ENCODE measurements at regions not wholly inside any gene's neighbourhood (a gene's known extent, or its start where the extent isn't known, plus 50 kb on each side); places are given as distances from the start of the nearest gene placed in this dataset.

DNA sequence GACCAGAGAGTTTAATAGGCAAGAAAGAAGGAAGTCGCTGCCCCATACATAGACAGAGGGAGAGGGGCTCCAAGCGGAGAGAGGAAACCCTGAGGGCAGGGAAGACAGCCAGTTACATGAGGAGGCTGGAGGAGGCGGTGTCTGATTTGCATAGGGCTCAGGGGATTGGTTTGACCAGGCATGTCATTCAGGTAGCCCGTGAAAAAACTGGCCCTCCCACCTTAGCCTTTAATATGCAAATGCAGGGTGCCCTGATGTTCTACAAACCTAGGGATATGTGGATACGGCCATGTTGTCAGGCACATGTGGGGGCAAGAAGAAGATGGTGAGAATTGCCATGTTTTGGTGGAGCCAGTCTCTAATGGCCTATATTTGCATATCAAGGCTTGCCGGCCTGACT, 1461.6 kb downstream of the PCDH9 start:
- Histone ChIP-seq H3K9ac (ENCODE audit: low read depth, low read length) (no peak overlapping the region), H3K4me3 (ENCODE audit: low read depth, low read length) (no peak overlapping the region), H3K9me3 (ENCODE audit: control insufficient read depth, insufficient read depth, low read length) (peaks cover 11% of the 10 kb centered on the region), H3K27me3 (ENCODE audit: control insufficient read depth, insufficient read depth, low read length) (no peaks in the 10 kb centered on the region), H3K27ac (ENCODE audit: low read depth, low read length) (no peak overlapping the region), H3K36me3 (ENCODE audit: control insufficient read depth, insufficient read depth, low read length) (no peaks in the 10 kb centered on the region), H3K4me1 (ENCODE audit: control insufficient read depth, insufficient read depth, low read length) (peaks cover 2% of the 10 kb centered on the region; the same call in 1 of the 2 replicates)

DNA sequence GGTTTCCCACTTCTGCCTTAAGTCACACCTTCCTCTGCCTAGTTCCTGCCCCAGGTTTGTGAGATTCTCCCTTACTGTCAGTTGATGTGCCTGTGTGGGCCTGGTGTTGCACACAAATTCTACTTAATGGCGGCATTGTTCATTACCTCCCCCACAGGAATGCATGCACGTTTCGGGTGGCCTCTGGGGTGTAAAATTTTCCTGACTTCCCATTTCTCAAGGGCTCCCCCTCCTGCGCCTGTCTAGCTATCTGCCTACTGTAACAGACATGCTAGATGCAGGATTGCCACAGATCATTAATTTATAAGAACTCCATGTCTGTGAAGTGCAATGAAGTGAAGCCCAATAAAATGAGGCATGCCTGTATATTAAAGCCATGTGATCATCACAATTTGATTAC, 1466.3 kb downstream of the PCDH9 start:
- Histone ChIP-seq H3K4me3 (ENCODE audit: low read depth, low read length) (no peak overlapping the region), H3K36me3 (ENCODE audit: control insufficient read depth, insufficient read depth, low read length) (no peaks in the 10 kb centered on the region), H3K9ac (ENCODE audit: low read depth, low read length) (no peak overlapping the region), H3K4me1 (ENCODE audit: control insufficient read depth, insufficient read depth, low read length) (no peaks in the 10 kb centered on the region), H3K27me3 (ENCODE audit: control insufficient read depth, insufficient read depth, low read length) (no peaks in the 10 kb centered on the region), H3K9me3 (ENCODE audit: control insufficient read depth, insufficient read depth, low read length) (no peaks in the 10 kb centered on the region), H3K27ac (ENCODE audit: low read depth, low read length) (no peak overlapping the region)

DNA sequence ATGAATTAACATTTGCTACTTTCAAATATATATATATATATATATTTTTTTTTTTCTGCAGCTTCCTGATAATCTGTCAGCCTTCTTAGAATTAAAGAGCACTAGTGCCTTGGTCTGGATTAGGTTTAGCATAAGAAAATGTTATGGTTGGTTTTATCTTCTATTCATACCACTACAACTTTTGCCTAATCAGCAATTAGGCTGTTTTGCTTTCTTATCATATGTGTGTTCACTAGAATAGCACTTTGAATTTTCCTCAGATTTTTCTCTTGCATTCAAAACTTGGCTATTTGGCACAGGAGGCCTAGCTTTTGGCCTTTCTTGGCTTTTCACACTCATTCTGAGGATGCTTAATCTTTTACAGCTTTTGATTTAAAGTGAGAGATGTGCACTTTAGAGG, 1468.1 kb downstream of the PCDH9 start:
- H3K4me1 ChIP-seq (ENCODE audit: control insufficient read depth, insufficient read depth, low read length), result no peaks in the 10 kb centered on the region

DNA sequence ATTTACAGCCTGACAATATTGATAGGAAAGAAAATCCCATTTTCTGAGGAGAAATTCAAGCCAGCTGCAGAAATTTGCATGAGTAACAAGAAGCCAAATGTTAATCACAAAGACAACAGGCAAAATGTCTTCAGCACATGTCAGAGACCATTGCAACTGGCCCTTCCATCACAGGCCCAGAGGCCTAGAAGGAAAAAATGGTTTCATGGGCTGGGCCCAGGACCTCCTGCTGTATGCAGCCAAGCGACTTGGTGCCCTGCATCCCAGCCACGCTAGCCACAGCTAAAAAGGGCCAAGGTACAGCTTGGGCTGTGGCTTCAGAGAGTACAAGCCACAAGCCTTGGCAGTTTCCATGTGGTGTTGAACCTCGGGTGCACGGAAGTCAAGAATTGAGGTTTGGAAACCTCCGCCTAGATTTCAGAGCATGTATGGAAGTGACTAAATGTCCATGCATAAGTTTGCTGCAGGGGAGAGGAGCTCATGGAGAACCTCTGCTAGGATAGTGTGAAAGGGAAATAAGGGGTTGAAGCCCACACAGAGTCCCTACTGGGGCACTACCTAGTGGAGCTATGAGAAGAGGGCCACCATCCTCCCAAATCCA, 1474.0 kb downstream of the PCDH9 start:
- Histone ChIP-seq H3K36me3 (ENCODE audit: control insufficient read depth, insufficient read depth, low read length) (no peaks in the 10 kb centered on the region), H3K4me3 (ENCODE audit: low read depth, low read length) (no peak overlapping the region), H3K27me3 (ENCODE audit: control insufficient read depth, insufficient read depth, low read length) (no peaks in the 10 kb centered on the region), H3K4me1 (ENCODE audit: control insufficient read depth, insufficient read depth, low read length) (no peaks in the 10 kb centered on the region), H3K27ac (ENCODE audit: low read depth, low read length) (no peak overlapping the region), H3K9me3 (ENCODE audit: control insufficient read depth, insufficient read depth, low read length) (peaks cover 18% of the 10 kb centered on the region), H3K9ac (ENCODE audit: low read depth, low read length) (no peak overlapping the region)

More for the DNA sequence above, 1468.1 kb downstream of the PCDH9 start:
- Histone ChIP-seq H3K9me3 (ENCODE audit: control insufficient read depth, insufficient read depth, low read length) (no peaks in the 10 kb centered on the region), H3K27me3 (ENCODE audit: control insufficient read depth, insufficient read depth, low read length) (no peaks in the 10 kb centered on the region), H3K36me3 (ENCODE audit: control insufficient read depth, insufficient read depth, low read length) (no peaks in the 10 kb centered on the region), H3K9ac (ENCODE audit: low read depth, low read length) (no peak overlapping the region), H3K27ac (ENCODE audit: low read depth, low read length) (no peak overlapping the region), H3K4me3 (ENCODE audit: low read depth, low read length) (no peak overlapping the region)

DNA sequence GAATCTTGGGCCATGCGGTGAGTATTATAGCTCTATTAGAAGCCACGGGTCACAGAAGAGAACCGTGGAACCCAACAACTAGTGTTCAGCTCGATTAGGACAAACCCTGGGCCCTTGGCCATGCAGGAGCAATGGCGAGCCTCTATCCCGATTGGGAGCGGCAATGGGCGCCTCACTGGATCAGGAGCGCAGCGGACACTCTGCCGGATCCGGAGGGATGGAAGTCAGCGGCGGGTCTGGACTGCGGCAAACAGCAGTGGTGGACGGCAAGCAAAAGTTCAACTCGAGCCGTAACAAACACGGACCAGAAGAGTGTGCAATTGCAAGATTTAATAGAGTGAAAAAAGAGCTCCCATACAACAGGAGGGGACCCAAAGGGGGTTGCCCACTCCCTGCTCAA, 1481.9 kb downstream of the PCDH9 start:
- H3K9me3 ChIP-seq (ENCODE audit: control insufficient read depth, insufficient read depth, low read length), result no peaks in the 10 kb centered on the region
- no peak overlapping the region for H3K4me3 ChIP-seq (ENCODE audit: low read depth, low read length)
- H3K4me1 ChIP-seq (ENCODE audit: control insufficient read depth, insufficient read depth, low read length), result no peaks in the 10 kb centered on the region
- H3K36me3 ChIP-seq (ENCODE audit: control insufficient read depth, insufficient read depth, low read length), result no peaks in the 10 kb centered on the region
- no peak overlapping the region for H3K27ac ChIP-seq (ENCODE audit: low read depth, low read length)
- H3K27me3 ChIP-seq (ENCODE audit: control insufficient read depth, insufficient read depth, low read length), result no peaks in the 10 kb centered on the region
- H3K9ac ChIP-seq (ENCODE audit: low read depth, low read length), result no peak overlapping the region

DNA sequence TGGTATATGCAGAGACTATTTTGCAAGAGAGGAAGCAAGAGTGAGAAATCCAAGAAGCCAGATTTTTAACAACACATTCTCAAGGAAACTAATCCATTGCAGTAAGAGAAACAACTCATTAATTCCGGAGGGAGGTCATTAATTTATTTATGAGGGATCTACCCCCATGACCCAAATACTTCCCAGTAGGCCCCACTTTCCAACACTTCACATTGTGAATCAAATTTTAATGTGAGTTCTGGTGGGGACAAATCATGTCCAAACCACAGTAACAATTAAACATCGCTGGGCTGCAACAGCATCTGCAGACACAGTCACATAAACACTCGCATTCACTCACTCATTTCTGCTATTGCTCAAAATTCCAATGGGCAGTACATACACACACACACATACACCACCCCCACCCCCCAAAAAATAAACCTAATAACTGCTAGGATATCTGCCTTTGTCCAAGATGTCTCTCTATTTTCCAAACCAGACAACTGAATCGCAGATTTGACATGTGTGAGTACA, 1483.7 kb downstream of the PCDH9 start:
- Histone ChIP-seq H3K9me3 (ENCODE audit: control insufficient read depth, insufficient read depth, low read length) (no peaks in the 10 kb centered on the region), H3K4me3 (ENCODE audit: low read depth, low read length) (no peak overlapping the region), H3K27ac (ENCODE audit: low read depth, low read length) (no peak overlapping the region), H3K36me3 (ENCODE audit: control insufficient read depth, insufficient read depth, low read length) (no peaks in the 10 kb centered on the region), H3K27me3 (ENCODE audit: control insufficient read depth, insufficient read depth, low read length) (no peaks in the 10 kb centered on the region), H3K4me1 (ENCODE audit: control insufficient read depth, insufficient read depth, low read length) (no peaks in the 10 kb centered on the region), H3K9ac (ENCODE audit: low read depth, low read length) (no peak overlapping the region)

DNA sequence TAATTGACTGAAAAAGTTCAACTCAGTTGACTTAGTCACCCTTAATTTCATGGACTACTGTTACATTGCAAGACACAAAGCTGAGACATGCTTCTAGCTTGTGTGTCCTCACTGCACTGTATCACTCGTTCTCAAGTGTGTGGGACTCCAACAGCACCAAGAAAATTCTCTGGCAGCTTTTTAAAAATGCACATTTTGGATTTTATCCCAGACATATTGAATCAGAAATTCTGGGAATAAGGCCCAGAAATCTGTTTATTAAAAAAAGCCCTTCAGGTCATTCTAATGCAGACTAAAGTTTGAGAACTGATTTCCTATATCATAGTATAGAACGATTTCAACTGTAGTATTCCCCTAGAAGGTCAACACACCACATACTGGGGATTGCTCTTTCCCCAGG, 1485.3 kb downstream of the PCDH9 start:
- H3K27ac ChIP-seq (ENCODE audit: low read depth, low read length), result no peak overlapping the region
- no peaks in the 10 kb centered on the region for H3K27me3 ChIP-seq (ENCODE audit: control insufficient read depth, insufficient read depth, low read length)
- H3K4me1 ChIP-seq (ENCODE audit: control insufficient read depth, insufficient read depth, low read length), result no peaks in the 10 kb centered on the region
- H3K4me3 ChIP-seq (ENCODE audit: low read depth, low read length), result no peak overlapping the region
- no peak overlapping the region for H3K9ac ChIP-seq (ENCODE audit: low read depth, low read length)
- no peaks in the 10 kb centered on the region for H3K36me3 ChIP-seq (ENCODE audit: control insufficient read depth, insufficient read depth, low read length)
- H3K9me3 ChIP-seq (ENCODE audit: control insufficient read depth, insufficient read depth, low read length), result no peaks in the 10 kb centered on the region

DNA sequence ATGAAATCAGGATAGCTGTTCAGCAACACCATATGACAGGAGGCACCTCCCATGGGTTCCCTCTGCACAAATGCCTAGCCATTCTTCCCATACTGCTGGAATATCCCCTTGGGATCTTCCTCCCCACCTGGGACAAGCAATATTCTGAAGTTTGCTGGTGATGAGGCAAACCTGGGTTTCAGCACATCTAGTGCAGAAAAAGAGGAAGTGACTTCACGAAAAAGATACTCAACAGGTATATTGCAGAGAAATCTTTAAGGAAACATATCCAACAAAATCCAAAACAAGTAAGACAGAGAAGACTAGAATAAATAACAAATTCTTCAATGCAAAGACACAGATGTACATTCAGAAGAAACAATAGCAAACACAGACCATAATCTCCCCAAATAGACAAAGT, 1497.0 kb downstream of the PCDH9 start:
- no peaks in the 10 kb centered on the region for H3K9me3 ChIP-seq (ENCODE audit: control insufficient read depth, insufficient read depth, low read length)
- H3K36me3 ChIP-seq (ENCODE audit: control insufficient read depth, insufficient read depth, low read length), result no peaks in the 10 kb centered on the region
- no peak overlapping the region for H3K4me3 ChIP-seq (ENCODE audit: low read depth, low read length)
- no peaks in the 10 kb centered on the region for H3K4me1 ChIP-seq (ENCODE audit: control insufficient read depth, insufficient read depth, low read length)
- H3K27ac ChIP-seq (ENCODE audit: low read depth, low read length), result no peak overlapping the region
- no peaks in the 10 kb centered on the region for H3K27me3 ChIP-seq (ENCODE audit: control insufficient read depth, insufficient read depth, low read length)
- H3K9ac ChIP-seq (ENCODE audit: low read depth, low read length), result no peak overlapping the region

DNA sequence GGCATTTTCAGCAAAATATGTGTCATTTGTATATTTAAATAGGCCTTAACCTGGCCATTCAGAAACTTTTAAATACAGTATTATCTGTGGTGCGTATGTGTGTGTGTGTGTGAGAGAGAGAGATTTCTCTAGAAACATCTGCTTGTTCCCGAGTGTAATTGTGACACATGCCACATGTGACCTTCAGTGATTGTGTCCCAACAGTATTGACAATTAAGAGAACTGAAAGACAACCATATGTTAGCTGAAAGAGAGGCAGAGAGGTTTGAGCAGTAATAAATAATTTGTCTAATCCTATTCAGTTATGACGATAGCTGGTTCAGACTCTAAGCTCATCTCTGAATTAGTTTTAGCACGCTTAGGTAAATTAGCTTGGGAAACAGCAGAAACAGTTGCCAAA, 1503.1 kb downstream of the PCDH9 start:
- Histone ChIP-seq H3K27me3 (ENCODE audit: control insufficient read depth, insufficient read depth, low read length) (no peaks in the 10 kb centered on the region), H3K27ac (ENCODE audit: low read depth, low read length) (no peak overlapping the region), H3K4me3 (ENCODE audit: low read depth, low read length) (no peak overlapping the region), H3K36me3 (ENCODE audit: control insufficient read depth, insufficient read depth, low read length) (no peaks in the 10 kb centered on the region), H3K9me3 (ENCODE audit: control insufficient read depth, insufficient read depth, low read length) (no peaks in the 10 kb centered on the region), H3K4me1 (ENCODE audit: control insufficient read depth, insufficient read depth, low read length) (no peaks in the 10 kb centered on the region), H3K9ac (ENCODE audit: low read depth, low read length) (no peak overlapping the region)

DNA sequence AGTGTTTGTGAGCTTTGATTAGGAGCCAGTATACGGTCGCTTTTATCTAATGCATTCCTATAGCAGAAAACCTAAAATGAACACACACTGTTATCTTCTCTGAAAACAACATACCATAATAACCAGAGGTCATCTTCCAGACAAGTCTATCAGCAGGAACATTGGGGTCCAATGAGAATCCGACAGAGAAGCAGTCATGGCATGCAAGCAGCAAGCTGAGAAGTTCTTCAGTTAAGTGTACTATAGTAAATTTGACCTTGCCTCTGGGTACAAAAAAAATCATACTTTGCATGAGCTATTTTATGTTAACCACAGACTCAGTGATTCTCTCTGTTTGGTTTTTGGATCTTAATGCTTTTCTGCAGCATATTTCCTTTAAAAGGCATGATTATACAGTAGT, 1505.1 kb downstream of the PCDH9 start:
- no peaks in the 10 kb centered on the region for H3K27me3 ChIP-seq (ENCODE audit: control insufficient read depth, insufficient read depth, low read length)
- H3K27ac ChIP-seq (ENCODE audit: low read depth, low read length), result no peak overlapping the region
- no peak overlapping the region for H3K9ac ChIP-seq (ENCODE audit: low read depth, low read length)
- no peak overlapping the region for H3K4me3 ChIP-seq (ENCODE audit: low read depth, low read length)
- H3K9me3 ChIP-seq (ENCODE audit: control insufficient read depth, insufficient read depth, low read length), result no peaks in the 10 kb centered on the region
- H3K4me1 ChIP-seq (ENCODE audit: control insufficient read depth, insufficient read depth, low read length), result no peaks in the 10 kb centered on the region
- no peaks in the 10 kb centered on the region for H3K36me3 ChIP-seq (ENCODE audit: control insufficient read depth, insufficient read depth, low read length)

DNA sequence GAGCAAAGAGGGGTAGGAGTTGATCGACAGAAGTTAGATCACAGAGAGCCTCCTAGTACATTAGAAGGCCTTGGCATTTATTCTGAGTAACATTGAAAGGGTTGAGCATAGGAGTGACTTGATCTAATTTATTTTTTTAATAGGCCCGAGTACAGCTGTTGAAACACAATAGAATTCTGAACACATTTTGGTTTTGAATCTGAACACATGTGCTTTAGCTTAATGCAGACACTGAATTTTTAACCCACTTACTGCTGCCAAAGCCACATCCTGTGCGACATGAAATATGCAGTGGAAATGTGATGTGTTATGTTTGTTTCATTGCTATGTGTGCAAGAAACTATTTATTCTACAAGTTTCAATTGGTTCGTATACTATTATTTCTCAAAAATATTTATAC, 1505.9 kb downstream of the PCDH9 start:
- no peaks in the 10 kb centered on the region for H3K36me3 ChIP-seq (ENCODE audit: control insufficient read depth, insufficient read depth, low read length)
- no peaks in the 10 kb centered on the region for H3K4me1 ChIP-seq (ENCODE audit: control insufficient read depth, insufficient read depth, low read length)
- no peaks in the 10 kb centered on the region for H3K27me3 ChIP-seq (ENCODE audit: control insufficient read depth, insufficient read depth, low read length)
- no peak overlapping the region for H3K4me3 ChIP-seq (ENCODE audit: low read depth, low read length)
- no peak overlapping the region for H3K9ac ChIP-seq (ENCODE audit: low read depth, low read length)
- no peaks in the 10 kb centered on the region for H3K9me3 ChIP-seq (ENCODE audit: control insufficient read depth, insufficient read depth, low read length)
- no peak overlapping the region for H3K27ac ChIP-seq (ENCODE audit: low read depth, low read length)
